GM18511 (cell line): ENCODE measurements at regions not wholly inside any gene's neighbourhood (a gene's known extent, or its start where the extent isn't known, plus 50 kb on each side); places are given as distances from the start of the nearest gene placed in this dataset.

Experiments
- ATAC-seq: cut with Tn5 transposase; IDR thresholded peaks from one replicate; pipeline ENCODE4 v1.9.1; 2021; ENCODE audit warnings: mild to moderate bottlenecking, moderate library complexity; ENCODE audit not compliant: unreplicated experiment

DNA sequence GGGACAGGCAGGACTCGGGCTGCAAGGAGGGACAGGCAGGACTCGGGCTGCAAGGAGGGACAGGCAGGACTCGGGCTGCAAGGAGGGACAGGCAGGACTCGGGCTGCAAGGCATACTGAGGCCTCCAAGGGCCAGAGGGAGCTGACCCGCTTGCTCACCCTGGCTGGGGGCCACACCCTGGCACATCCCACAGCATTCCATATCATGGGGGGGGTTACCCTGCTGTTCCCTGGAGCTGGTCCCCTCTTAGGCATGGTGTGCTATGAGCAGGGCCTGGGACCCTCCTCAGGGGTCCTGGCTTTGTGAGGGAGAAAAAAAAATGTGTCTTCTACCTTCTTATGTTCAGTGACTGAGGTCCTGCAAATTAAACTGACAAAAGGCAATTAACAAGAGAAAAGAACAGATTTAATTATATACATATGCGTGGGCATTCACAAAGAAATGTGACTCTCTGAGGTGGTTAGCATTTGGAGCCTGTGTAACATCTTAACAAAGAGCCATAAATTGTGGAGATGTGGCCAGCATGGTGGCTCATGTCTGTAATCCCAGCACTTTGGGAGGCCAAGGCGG, 97.6 kb upstream of the ALDH1A3 start:
- no peak for ATAC-seq

DNA sequence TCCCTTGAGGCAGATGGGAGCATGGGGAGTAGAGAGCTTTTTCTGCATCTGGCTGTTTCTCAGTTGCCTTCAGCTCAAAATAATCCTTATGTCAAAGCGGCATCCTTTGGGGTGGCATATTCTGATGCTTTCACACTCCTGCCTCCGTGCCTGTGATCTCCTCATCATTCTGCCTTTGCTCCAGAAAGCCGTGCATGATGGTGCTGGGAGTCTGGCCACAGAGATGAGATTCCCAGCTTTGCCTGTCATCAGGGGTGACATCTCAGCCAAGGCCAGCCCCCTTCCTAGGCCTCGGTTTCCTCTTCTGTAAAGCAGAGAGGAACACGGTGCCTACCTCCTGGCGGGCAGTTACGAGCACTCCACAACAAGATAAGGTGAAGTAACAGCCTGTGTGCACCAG, 96.3 kb upstream of the ALDH1A3 start:
- no peak for ATAC-seq

DNA sequence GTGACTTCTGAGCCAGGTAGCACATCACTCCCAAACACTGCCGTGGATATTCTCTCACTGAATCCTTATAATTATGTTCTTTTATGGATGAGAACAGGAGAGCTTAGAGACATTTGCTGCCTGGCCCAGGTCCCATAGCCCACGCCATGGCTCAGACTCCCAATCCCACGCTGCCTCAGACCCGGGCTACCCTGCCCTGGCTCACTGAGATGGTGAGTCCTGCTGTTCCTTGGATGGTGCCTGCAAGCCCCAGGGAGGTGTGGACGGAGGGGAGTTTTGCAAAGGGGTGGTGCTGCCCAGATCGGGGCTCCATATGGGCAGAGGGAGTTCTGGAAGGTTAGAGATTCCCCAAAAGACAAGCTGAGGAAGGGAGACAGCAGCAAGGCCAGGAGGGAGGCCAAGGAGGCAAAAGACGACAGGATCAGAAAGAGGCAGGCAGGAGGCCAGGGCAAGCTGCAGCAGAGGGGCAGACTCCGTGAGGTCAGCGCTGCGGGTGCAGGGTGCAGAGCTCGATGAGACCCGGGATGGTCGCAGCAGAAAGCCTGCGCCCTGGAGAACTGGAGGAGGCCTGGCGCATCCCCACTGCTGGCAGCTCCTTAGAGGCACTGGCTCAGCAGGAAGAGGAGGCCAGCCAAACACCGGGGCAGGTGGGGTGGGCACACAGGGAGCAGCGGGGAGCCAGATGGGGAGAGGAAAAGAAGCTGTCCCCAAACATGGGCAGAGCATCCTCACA, 95.7 kb upstream of the ALDH1A3 start:
- no peak for ATAC-seq

GRCh38 chr15:100784493-100785180, 95.0 kb upstream of the ALDH1A3 start:
- ATAC-seq, result no peak

GRCh38 chr15:100785181-100786138, 94.2 kb upstream of the ALDH1A3 start:
- no peak for ATAC-seq

DNA sequence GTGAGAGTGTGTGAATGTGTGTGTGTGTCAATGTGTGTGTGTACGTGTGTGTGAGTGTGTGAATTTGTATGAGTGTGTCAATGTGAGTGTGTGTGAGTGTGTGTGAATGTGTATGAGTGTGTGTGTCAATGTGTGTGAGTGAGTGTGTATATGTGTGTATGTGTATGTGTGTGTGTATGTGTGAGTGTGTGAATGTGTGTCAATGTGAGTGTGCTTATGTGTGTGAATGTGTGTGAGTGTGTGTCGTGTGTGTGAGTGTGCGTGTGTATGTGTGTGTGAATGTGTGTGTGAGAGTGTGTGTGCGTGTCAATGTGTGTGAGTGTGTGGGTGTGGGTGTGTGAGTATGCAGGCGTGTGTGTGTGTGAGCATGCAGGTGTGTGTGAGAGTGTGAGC, 93.5 kb upstream of the ALDH1A3 start:
- no peak for ATAC-seq

GRCh38 chr15:100786901-100787566, 92.6 kb upstream of the ALDH1A3 start:
- ATAC-seq, result no peak

DNA sequence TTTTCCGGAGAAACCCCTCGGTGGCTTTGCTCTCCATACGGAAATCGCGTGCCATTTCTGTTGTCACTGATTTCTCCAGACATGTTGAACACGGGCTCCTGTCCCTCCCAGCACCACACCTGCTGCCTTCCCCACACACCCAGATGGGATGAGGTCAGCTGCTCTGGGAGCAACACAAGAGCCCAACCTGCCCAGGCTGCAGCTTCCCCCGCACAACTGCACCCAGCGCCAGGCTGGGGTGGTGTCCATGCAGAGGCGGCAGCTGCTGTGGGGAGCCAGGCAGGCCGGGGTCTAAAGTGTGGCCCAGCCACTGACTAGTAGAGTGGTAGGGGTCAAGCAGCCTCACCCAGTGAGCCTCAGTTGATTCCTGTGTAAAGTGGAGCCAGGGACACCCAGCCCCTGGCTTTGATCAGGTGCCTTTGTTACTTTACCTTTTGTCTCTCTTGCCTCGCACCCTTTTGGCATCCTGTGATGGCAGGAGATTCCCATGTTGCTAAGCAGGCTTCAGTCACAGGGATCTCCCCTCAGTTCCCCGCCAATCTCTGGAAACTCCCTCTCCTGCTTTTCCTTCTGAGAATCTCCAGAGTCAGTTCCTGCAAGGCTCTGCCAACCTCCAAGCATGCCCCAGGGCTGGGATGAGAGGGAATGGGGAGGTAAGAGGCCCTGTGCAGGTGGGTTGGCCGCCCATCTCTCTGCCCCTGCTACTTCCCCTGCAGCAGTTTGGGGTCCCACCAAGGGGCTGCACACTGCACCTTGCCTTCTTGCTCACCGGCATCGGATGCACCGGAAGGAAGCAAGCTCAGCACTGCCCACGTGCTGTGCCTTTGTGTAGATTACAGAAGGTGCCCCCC, 91.8 kb upstream of the ALDH1A3 start:
- ATAC-seq, result no peak

DNA sequence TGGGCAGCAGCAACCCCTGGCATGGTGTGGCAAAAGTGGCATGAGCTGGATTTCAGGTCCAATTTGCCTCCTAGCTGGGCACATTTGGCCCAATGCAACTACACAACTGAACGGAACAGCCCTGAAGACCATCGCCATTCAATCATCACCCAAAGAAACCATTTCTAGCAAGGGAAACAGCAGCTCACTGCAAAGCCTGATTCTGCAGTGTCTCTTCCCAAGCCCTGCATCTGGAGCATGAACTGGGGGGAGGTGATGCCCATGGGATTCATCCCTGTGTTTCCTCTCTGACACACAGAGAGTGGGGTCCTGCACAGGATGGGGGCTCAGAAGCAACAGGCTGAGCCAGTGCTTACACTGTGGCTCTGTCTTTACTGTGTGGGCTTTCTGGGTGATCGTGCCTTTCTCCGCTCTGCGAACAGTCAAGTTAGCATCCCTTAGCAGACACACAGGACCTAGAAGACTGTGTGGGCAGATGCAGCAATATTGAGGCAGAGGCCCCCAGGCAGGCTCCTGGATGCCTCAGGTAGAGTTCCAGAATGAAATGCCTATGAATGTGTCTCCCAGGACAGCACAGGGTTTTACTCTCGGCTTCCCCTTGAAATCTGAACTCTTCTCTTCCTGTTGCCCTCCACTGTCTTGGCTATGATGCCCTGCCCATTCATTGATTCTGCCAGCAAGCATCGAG, 91.1 kb upstream of the ALDH1A3 start:
- no peak for ATAC-seq

DNA sequence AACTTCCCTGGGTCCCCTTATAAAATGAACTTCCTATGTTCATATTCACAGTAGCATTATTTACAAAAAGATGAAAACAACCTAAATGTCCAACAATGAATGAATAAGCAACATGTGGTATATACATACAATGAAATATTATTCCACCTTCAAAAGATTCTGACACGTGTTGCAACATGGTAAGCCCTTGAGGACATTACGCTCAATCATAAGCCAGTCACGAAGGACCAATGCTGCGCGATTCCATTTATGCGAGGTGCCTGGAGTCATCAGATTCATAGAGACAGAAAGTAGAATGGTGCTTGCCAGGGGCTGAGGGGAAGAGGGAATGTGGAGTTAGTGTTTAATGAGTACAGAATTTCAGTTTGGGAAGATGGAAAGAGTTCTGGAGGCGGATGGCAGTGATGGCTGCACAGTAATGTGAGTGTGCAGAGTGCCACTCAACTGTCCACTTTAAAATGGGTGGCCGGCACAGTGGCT, 88.8 kb upstream of the ALDH1A3 start:
- ATAC-seq, result no peak

DNA sequence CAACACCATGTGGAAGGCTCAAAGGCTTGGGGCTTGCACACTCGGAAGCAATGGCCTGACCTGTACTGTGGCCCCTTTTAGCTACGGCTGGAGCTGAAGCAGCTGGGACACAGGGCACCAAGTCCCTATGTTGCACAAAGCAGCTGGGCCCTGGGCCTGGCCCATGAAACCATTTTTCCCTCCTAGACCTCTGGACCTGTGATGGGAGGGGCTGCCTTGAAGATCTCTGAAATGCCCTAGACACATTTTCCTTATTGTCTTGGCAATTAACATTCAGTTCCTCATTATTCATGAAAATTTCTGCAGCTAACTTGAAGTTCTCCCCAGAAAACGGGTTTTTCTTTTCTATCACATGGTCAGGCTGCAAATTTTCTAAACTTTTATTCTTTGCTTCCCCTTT, 85.6 kb upstream of the ALDH1A3 start:
- ATAC-seq, result no peak

GRCh38 chr15:100801256-100801900, 78.3 kb upstream of the ALDH1A3 start:
- no peak for ATAC-seq

DNA sequence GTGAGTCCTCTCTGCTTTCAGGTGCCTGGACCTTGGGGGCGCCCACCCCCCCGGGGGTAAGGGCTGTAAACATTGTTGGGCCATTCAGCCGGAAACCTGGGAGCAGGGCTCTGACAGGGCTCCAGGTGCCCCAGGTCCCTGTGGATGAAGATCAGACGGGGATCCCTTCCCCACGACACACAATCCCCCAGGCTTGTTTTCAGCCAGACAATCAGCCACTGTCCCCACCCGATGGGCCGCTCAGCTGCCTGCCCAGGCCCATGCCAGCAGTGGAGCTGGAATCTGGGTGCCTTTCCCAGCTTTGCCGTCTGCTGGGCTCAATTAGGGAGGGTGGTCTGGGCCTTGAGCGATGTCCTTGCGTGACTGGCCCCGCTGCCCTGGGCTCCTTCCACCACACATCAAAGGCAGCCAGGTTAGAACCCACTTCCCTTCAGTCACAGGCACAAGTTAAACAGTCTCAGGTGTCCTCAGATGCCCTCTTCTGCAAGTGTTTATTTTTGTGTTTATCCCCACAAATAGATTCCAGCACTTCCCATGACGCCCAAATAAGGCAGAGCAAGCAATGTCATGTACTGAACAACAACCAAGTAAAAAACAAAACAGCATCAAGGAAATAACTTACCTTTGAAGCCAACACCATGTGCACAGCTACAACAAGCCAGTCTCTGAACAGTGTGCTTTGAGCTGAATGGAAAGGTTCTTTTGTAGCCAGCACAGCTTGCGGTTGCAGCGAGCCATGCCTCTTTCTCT, 77.0 kb upstream of the ALDH1A3 start:
- ATAC-seq, result no peak

DNA sequence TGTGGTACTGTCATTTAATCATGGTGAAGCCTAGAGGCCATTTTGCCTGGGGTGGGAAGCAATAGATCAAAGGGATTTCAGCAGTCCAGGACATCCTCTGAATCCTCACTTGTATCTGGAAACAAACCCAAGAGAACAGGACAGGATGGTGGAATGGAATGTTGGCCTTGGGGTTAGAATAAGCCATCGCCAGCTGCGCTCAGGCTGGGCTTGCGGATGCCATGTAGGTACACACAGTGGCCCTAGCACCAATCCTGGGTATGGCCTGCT, 76.5 kb upstream of the ALDH1A3 start:
- ATAC-seq, result no peak

DNA sequence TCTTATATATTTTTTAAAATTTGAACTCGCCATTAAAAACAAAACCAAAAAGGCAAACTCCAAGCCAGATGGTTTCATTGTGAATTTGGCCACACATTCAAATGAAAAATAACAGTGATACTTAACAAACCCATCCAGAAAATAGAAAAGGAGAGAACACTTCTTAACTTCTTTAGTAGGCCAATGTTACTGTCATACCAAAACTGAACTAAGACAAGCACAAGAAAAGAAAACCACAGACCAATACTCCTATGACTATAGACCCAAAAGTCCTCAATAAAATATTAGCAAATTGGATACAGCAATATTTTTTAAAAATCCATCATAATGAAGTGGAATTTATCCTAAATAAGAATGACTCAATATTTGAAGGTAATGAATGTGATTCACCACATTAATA, 73.5 kb upstream of the ALDH1A3 start:
- ATAC-seq, result no peak

GRCh38 chr15:100807028-100807427, 72.6 kb upstream of the ALDH1A3 start:
- ATAC-seq, result no peak

GRCh38 chr15:100808691-100809090, 70.9 kb upstream of the ALDH1A3 start:
- no peak for ATAC-seq

DNA sequence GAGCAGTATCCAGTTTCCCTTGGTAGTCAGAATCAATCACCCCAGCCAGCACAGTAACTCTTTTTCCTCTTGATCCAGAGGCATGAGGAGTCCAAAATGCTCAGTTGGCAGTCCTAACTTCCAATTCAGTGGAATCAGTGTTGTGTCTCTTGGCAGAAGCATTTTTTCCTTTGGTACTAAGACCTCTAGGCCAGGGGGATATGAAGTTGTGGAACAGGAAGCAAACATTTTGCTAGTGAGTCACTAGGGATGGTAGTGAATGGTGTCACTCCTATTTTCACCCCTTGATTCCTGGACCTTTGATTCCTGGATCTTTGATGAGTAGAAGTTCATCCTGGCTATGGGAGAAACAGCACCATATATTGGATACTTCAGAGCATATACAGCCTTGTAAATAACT, 70.5 kb upstream of the ALDH1A3 start:
- ATAC-seq, result no peak
